ENCODE measurements at regions not wholly inside any gene's neighbourhood (a gene's known extent, or its start where the extent isn't known, plus 50 kb on each side); places are given as distances from the start of the nearest gene placed in this dataset.

GRCh38 chr6:156652231-156652750 lies 124.9 kb upstream of the ARID1B start:
- TF ChIP-seq CTCF (conservative IDR thresholded peaks at IDR 0.05 in 1 of 2, IDR thresholded peaks at IDR 0.05 in 1 of 2; ENCODE audit: extremely low read depth in 1 of 2, insufficient read depth in 1 of 2, low read depth in 1 of 2, low read length in 2 of 2) (no peak), EZH2 (IDR thresholded peaks at IDR 0.05; ENCODE audit: borderline replicate concordance, low read length) (no peak)

All from mammary epithelial cell (primary cell).